ENCODE measurements at regions not wholly inside any gene's neighbourhood (a gene's known extent, or its start where the extent isn't known, plus 50 kb on each side); places are given as distances from the start of the nearest gene placed in this dataset.
"Not testable (repeated sequence)": the region's sequence is repeated elsewhere in the genome, so short reads cannot be mapped to it uniquely, and the experiment has no call there.

- DNase-seq (ENCODE audit: low spot score in 2 of 2), result no peak
- intact Hi-C loops (cut with DNase I; ENCODE audit: low total_unique reads), result no loop called here
- H3K4me3 ChIP-seq (ENCODE audit: low read depth, poor library complexity, severe bottlenecking), result no peak overlapping the region
- 47 to 62% methylated on average over 1 of the region's 1 CpG for WGBS, 2 donors
- TF ChIP-seq CTCF (IDR thresholded peaks at IDR 0.05), result no peak
- TF ChIP-seq POLR2A (IDR thresholded peaks at IDR 0.05), result no peak
Measured at GRCh38 chr7:114269714-114270113, 144.9 kb upstream of the FOXP2 start.

DNA sequence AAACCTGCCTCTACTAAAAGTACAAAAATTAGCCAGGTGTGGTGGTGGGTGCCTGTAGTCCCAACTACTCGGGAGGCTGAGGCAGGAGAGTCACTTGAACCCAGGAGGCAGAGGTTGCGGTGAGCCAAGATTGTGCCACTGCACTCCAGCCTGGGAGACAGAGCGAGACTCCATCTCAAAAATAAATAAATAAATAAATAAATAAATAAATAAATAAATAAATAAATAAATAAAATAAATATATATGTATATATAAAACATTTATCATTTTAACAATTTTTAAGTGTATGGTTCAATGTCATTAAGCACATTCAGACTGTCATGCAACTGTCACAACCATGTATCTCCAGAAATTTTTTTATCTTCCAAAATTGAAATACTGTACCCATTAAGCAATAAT, 147.1 kb upstream of the FOXP2 start:
- intact Hi-C loops (cut with DNase I; ENCODE audit: low total_unique reads), result not testable (repeated sequence)

GRCh38 chr7:114264023-114264422, 150.6 kb upstream of the FOXP2 start:
- intact Hi-C loops (cut with DNase I; ENCODE audit: low total_unique reads), result no loop called here
- WGBS, 2 donors, result 95 to 100% methylated on average over 2 of the region's 2 CpGs
- no peak for TF ChIP-seq POLR2A (IDR thresholded peaks at IDR 0.05)
- no peak for DNase-seq (ENCODE audit: low spot score in 2 of 2)
- H3K4me3 ChIP-seq (ENCODE audit: low read depth, poor library complexity, severe bottlenecking), result no peak overlapping the region

More for the DNA sequence above, 147.1 kb upstream of the FOXP2 start:
- WGBS, 2 donors, result 95 to 96% methylated on average over 3 of the region's 3 CpGs
- not testable (repeated sequence) for DNase-seq (ENCODE audit: low spot score in 2 of 2); H3K4me3 ChIP-seq (ENCODE audit: low read depth, poor library complexity, severe bottlenecking)

DNA sequence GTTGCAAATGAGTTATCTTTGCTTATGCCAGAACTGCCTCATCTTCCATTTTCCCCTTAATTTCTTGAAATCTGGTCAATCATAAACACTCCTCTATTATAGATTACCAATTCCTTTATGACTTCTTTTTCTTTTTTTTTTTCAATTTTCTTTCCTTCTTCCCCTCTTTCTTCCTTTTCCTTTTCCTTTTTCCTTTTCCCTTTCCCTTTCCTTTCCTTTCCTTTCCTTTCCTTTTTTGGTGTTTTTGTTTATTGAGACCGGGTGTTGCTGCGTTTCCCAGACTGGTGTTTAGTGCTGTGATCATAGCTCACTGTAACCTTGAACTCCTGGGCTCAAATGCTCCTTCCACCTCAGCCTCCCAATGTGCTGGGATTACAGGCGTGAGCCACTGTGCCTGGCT, 151.4 kb upstream of the FOXP2 start:
- DNase-seq (ENCODE audit: low spot score in 2 of 2), result no peak
- intact Hi-C loops (cut with DNase I; ENCODE audit: low total_unique reads), result no loop called here
- TF ChIP-seq POLR2A (IDR thresholded peaks at IDR 0.05) (no peak), CTCF (IDR thresholded peaks at IDR 0.05) (no peak)
- no peak overlapping the region for H3K4me3 ChIP-seq (ENCODE audit: low read depth, poor library complexity, severe bottlenecking)
- WGBS, 2 donors, result 73 to 89% methylated on average over 3 of the region's 3 CpGs

DNA sequence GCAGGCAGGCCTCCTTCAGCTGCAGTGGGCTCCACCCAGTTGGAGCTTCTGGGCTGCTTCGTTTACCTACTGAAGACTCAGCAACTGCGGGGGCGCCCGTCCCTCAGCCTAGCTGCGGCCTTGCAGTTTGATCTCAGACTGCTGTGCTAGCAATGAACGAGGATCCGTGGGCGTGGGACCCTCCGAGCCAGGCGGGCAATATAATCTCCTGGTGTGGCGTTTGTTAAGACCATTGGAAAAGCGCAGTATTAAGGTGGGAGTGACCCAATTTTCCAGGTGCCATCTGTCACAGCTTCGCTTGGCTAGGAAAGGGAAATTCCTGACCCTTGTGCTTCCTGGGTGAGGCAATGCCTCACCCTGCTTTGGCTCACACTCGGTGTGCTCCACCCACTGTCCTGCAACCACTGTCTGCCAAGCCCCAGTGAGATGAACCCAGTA, 159.2 kb upstream of the FOXP2 start:
- intact Hi-C loops (cut with DNase I; ENCODE audit: low total_unique reads), result no loop called here
- H3K4me3 ChIP-seq (ENCODE audit: low read depth, poor library complexity, severe bottlenecking), result no peak overlapping the region
- 88 to 89% methylated on average over 14 of the region's 14 CpGs for WGBS, 2 donors

DNA sequence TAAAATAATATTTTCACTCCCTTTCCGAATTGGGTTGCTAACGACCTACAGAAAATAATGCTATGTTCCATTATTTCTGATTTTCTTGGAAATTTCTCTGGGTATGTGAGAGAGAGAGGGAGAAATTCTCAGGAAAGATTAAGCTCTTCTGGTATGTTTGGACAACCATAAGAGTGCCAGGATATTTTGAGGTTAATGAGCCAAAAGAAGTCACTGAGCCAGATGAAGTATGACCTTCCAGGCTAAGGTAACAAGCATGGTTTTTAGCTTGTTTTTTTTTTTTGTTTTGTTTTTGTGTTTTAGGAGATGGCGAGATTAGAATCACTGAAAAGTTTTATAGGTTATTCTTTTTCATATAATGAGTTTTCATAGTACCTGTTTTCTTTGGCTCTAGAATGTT, 171.0 kb upstream of the FOXP2 start:
- no peak for DNase-seq (ENCODE audit: low spot score in 2 of 2)
- no peak for TF ChIP-seq CTCF (IDR thresholded peaks at IDR 0.05)
- no peak for TF ChIP-seq POLR2A (IDR thresholded peaks at IDR 0.05)
- H3K4me3 ChIP-seq (ENCODE audit: low read depth, poor library complexity, severe bottlenecking), result no peak overlapping the region
- intact Hi-C loops (cut with DNase I; ENCODE audit: low total_unique reads), result no loop called here
- 85 to 90% methylated on average over 3 of the region's 3 CpGs for WGBS, 2 donors

More for the DNA sequence above, 159.2 kb upstream of the FOXP2 start:
- DNase-seq (ENCODE audit: low spot score in 2 of 2), result no peak
- TF ChIP-seq CTCF (IDR thresholded peaks at IDR 0.05), result no peak
- no peak for TF ChIP-seq POLR2A (IDR thresholded peaks at IDR 0.05)

GRCh38 chr7:114242992-114243507, 171.6 kb upstream of the FOXP2 start:
- intact Hi-C loops (cut with DNase I; ENCODE audit: low total_unique reads), result no loop called here
- TF ChIP-seq CTCF (IDR thresholded peaks at IDR 0.05) (no peak), POLR2A (IDR thresholded peaks at IDR 0.05) (no peak)
- no peak overlapping the region for H3K4me3 ChIP-seq (ENCODE audit: low read depth, poor library complexity, severe bottlenecking)
- 69 to 76% methylated on average over 2 of the region's 2 CpGs for WGBS, 2 donors
- DNase-seq (ENCODE audit: low spot score in 2 of 2), result no peak
